Prostate gland (tissue), 2 donors: ENCODE measurements at regions not wholly inside any gene's neighbourhood (a gene's known extent, or its start where the extent isn't known, plus 50 kb on each side); places are given as distances from the start of the nearest gene placed in this dataset.

Source experiments
- POLR2A ChIP-seq: fragments of 450-650 bp; IDR thresholded peaks from one replicate; pipeline ENCODE4 v1.6.1; 2016; ENCODE audit warnings: antibody characterized with exemption, mild to moderate bottlenecking
- TF ChIP-seq, protein P1 (sequence below), 4 experiments: fragments of 200-600 bp in 2 of 4; fragments of 450-650 bp in 2 of 4; sonication (generic) in 2 of 4; IDR thresholded peaks; 1 replicate in 3 of 4; 2 replicates in 1 of 4; pipeline ENCODE4 v1.5.1; 2016 to 2019; ENCODE audit warnings: antibody characterized with exemption in 4 of 4, mild to moderate bottlenecking in 2 of 4, moderate library complexity in 2 of 4

- TF ChIP-seq, protein P1, sequence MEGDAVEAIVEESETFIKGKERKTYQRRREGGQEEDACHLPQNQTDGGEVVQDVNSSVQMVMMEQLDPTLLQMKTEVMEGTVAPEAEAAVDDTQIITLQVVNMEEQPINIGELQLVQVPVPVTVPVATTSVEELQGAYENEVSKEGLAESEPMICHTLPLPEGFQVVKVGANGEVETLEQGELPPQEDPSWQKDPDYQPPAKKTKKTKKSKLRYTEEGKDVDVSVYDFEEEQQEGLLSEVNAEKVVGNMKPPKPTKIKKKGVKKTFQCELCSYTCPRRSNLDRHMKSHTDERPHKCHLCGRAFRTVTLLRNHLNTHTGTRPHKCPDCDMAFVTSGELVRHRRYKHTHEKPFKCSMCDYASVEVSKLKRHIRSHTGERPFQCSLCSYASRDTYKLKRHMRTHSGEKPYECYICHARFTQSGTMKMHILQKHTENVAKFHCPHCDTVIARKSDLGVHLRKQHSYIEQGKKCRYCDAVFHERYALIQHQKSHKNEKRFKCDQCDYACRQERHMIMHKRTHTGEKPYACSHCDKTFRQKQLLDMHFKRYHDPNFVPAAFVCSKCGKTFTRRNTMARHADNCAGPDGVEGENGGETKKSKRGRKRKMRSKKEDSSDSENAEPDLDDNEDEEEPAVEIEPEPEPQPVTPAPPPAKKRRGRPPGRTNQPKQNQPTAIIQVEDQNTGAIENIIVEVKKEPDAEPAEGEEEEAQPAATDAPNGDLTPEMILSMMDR (IDR thresholded peaks at IDR 0.05): no peak
- TF ChIP-seq POLR2A: no peak
These were observed 276.0 kb downstream of the RPS24 start for GRCh38 chr10:78309536-78310237.
